ENCODE measurements at regions not wholly inside any gene's neighbourhood (a gene's known extent, or its start where the extent isn't known, plus 50 kb on each side); places are given as distances from the start of the nearest gene placed in this dataset.

GRCh38 chr4:104944596-104944995 is 202.1 kb upstream of the TET2 start:
- H3K4me1 ChIP-seq, result no peaks in the 10 kb centered on the region
- no peak for TF ChIP-seq CTCF (IDR thresholded peaks at IDR 0.05)
- H3K27me3 ChIP-seq, result no peaks in the 10 kb centered on the region
- no peaks in the 10 kb centered on the region for H3K36me3 ChIP-seq
- no peak overlapping the region for H3K27ac ChIP-seq
- H3K9me3 ChIP-seq, result no peaks in the 10 kb centered on the region
- H3K4me3 ChIP-seq, result no peak overlapping the region
- no peak for DNase-seq (ENCODE audit: low spot score)

- Histone ChIP-seq H3K9me3 (peaks cover 0 to 5% of the 10 kb centered on the region in 2 donors), H3K4me3 (no peak overlapping the region), H3K36me3 (no peaks in the 10 kb centered on the region), H3K27me3 (no peaks in the 10 kb centered on the region), H3K4me1 (no peaks in the 10 kb centered on the region), H3K27ac (no peak overlapping the region)
- TF ChIP-seq CTCF (IDR thresholded peaks at IDR 0.05), result no peak
- no peak for DNase-seq (ENCODE audit: low spot score)
These were observed 182.1 kb upstream of the TET2 start for GRCh38 chr4:104964410-104965175.

GRCh38 chr4:104966349-104967033 is 180.2 kb upstream of the TET2 start:
- Histone ChIP-seq H3K4me1 (no peaks in the 10 kb centered on the region), H3K4me3 (no peak overlapping the region), H3K27me3 (no peaks in the 10 kb centered on the region), H3K27ac (no peak overlapping the region), H3K9me3 (peaks cover 0 to 4% of the 10 kb centered on the region in 2 donors), H3K36me3 (no peaks in the 10 kb centered on the region)
- TF ChIP-seq CTCF (IDR thresholded peaks at IDR 0.05), result no peak
- DNase-seq (ENCODE audit: low spot score), result no peak

- Histone ChIP-seq H3K4me3 (no peak overlapping the region), H3K27me3 (no peaks in the 10 kb centered on the region), H3K4me1 (no peaks in the 10 kb centered on the region), H3K36me3 (no peaks in the 10 kb centered on the region), H3K9me3 (no peaks in the 10 kb centered on the region), H3K27ac (no peak overlapping the region)
- no peak for TF ChIP-seq CTCF (IDR thresholded peaks at IDR 0.05)
- no peak for DNase-seq (ENCODE audit: low spot score)
These were observed 179.7 kb upstream of the TET2 start for GRCh38 chr4:104967034-104967401.

- H3K27me3 ChIP-seq, result no peaks in the 10 kb centered on the region
- H3K27ac ChIP-seq, result no peak overlapping the region
- H3K9me3 ChIP-seq, result no peaks in the 10 kb centered on the region
- H3K4me1 ChIP-seq, result no peaks in the 10 kb centered on the region
- no peaks in the 10 kb centered on the region for H3K36me3 ChIP-seq
- no peak overlapping the region for H3K4me3 ChIP-seq
- DNase-seq (ENCODE audit: low spot score), result no peak
- TF ChIP-seq CTCF (IDR thresholded peaks at IDR 0.05), result no peak
These were observed 177.1 kb upstream of the TET2 start for GRCh38 chr4:104969394-104970082.

All from right atrium auricular region (tissue), 2 donors.